Endothelial cell (in vitro differentiated cells): ENCODE measurements at regions not wholly inside any gene's neighbourhood (a gene's known extent, or its start where the extent isn't known, plus 50 kb on each side); places are given as distances from the start of the nearest gene placed in this dataset.

ENCODE experiments used
- DNase-seq: peaks from one replicate; pipeline ENCODE4 v3.0.0; 2021; ENCODE audit warnings: low spot score
- H3K27ac Mint-ChIP-seq: one replicate; pipeline ENCODE4 v1.8.0; 2021; ENCODE audit warnings: mixed read lengths, inconsistent platforms; ENCODE audit not compliant: unreplicated experiment
- H3K27me3 Mint-ChIP-seq: one replicate; pipeline ENCODE4 v1.8.0; 2021; ENCODE audit warnings: mild to moderate bottlenecking, moderate library complexity, mixed read lengths, inconsistent platforms; ENCODE audit not compliant: unreplicated experiment
- H3K36me3 Mint-ChIP-seq: one replicate; pipeline ENCODE4 v1.8.0; 2021; ENCODE audit warnings: mild to moderate bottlenecking, low read depth, mixed read lengths, inconsistent platforms; ENCODE audit not compliant: unreplicated experiment
- H3K4me1 Mint-ChIP-seq: one replicate; pipeline ENCODE4 v1.8.0; 2021; ENCODE audit warnings: mild to moderate bottlenecking, mixed read lengths, inconsistent platforms; ENCODE audit not compliant: unreplicated experiment
- H3K4me3 Mint-ChIP-seq: one replicate; pipeline ENCODE4 v1.8.0; 2021; ENCODE audit warnings: mild to moderate bottlenecking, mixed read lengths, inconsistent platforms; ENCODE audit not compliant: unreplicated experiment
- H3K9me3 Mint-ChIP-seq: one replicate; pipeline ENCODE4 v1.8.0; 2021; ENCODE audit warnings: mixed read lengths, inconsistent platforms; ENCODE audit not compliant: unreplicated experiment
- CTCF ChIP-seq: fragments of 200-600 bp; sonication (generic); IDR thresholded peaks from one replicate; pipeline ENCODE4 v1.5.0; 2021; ENCODE audit warnings: antibody characterized with exemption; ENCODE audit not compliant: unreplicated experiment

- DNase-seq, result no peak
- H3K27ac Mint-ChIP-seq, result no peak overlapping the region
- TF ChIP-seq CTCF, result no peak
- H3K27me3 Mint-ChIP-seq, result no peaks in the 10 kb centered on the region
- no peaks in the 10 kb centered on the region for H3K9me3 Mint-ChIP-seq
- H3K4me1 Mint-ChIP-seq, result no peaks in the 10 kb centered on the region
- H3K36me3 Mint-ChIP-seq, result no peaks in the 10 kb centered on the region
- H3K4me3 Mint-ChIP-seq, result no peak overlapping the region
Measured at GRCh38 chr6:112571488-112572270, 224.5 kb downstream of the RFPL4B start.

DNA sequence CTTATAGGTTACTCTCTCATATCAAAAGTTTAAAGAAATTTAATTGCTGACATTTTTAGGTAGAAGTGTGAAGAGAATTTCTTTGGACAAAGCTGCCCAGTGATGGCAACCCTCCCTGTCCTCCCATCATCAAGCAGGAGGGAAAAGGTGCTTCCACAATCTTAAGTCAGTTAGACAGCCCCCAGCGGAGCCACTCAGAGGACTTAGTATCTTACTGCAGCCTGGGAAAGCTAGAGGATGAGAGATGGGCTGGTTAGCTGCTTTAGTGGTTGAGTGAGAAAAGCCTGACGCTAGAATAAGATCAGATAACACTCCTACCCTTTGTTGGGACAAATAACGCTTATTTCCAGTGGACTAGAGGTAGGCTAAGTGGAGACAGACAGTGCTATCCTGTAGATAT lies 227.1 kb downstream of the RFPL4B start:
- TF ChIP-seq CTCF, result no peak
- Mint-ChIP-seq H3K27me3 (no peaks in the 10 kb centered on the region), H3K9me3 (no peaks in the 10 kb centered on the region), H3K36me3 (no peaks in the 10 kb centered on the region), H3K27ac (no peak overlapping the region), H3K4me3 (no peak overlapping the region), H3K4me1 (no peaks in the 10 kb centered on the region)
- no peak for DNase-seq

DNA sequence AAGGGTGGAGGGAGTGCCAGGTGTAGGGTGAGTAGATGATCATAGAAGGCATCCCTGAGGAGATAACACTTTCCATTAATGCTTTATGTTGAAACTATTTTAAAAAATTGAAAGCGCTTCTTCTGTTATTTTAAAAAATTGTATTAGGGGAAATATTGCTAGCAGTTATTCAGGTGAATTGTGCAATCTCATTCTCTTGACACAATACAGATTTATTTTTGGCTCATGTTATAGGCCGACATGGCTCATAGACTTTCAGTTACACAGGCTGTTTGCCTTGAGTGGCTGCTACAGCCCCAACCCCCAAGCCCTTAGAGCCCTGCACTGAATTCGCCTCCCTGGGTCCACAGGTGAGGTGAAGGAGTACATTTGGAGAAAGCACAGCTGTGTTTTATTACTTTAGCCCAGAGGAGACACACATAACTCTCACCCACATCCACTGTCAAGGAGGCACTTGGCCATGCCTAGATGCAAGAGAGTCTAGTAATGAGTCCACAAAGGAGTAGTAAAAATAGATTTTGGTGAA lies 228.2 kb downstream of the RFPL4B start:
- no peak overlapping the region for H3K27ac Mint-ChIP-seq
- no peak for TF ChIP-seq CTCF
- H3K4me3 Mint-ChIP-seq, result no peak overlapping the region
- no peaks in the 10 kb centered on the region for H3K9me3 Mint-ChIP-seq
- no peaks in the 10 kb centered on the region for H3K4me1 Mint-ChIP-seq
- no peaks in the 10 kb centered on the region for H3K36me3 Mint-ChIP-seq
- H3K27me3 Mint-ChIP-seq, result no peaks in the 10 kb centered on the region
- DNase-seq, result no peak

DNA sequence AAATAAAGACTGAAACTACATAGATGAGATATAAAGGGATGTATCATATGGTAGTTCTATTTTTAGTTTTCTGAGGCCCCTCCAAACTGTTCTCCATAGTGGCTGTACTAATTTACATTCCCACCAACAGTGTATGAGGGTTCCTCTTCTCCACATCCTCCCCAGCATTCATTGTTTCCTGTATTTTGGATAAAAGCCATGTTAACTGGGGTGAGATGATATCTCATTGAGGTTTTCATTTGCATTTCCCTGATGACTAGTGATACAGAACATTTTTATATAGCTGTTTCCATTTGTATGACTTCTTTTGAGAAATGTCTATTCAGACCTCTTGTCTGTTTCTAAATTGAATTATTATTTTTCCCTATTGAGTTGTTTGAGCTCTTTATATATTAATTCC lies 229.3 kb downstream of the RFPL4B start:
- no peak for TF ChIP-seq CTCF
- H3K4me3 Mint-ChIP-seq, result no peak overlapping the region
- H3K4me1 Mint-ChIP-seq, result no peaks in the 10 kb centered on the region
- no peak for DNase-seq
- H3K27me3 Mint-ChIP-seq, result no peaks in the 10 kb centered on the region
- H3K9me3 Mint-ChIP-seq, result no peaks in the 10 kb centered on the region
- no peaks in the 10 kb centered on the region for H3K36me3 Mint-ChIP-seq
- no peak overlapping the region for H3K27ac Mint-ChIP-seq

DNA sequence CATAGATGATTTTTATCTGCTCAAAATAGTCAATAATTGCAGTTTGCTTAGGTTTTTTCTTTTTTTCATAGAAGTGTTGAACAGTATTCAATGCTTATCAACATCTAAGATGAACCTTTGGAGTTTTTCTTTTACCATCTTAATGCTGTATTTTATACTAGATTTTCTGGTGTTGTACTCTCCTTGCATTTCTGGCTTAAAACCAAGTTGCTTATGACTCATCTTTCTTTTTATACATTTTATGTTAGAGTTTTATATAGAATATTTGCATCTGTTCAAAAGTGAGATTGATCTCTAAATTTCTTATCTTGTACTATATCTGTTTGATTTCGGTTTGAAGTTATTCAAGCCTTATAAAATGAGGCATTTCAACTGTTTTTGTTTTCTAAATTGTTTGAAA lies 232.5 kb downstream of the RFPL4B start:
- H3K4me1 Mint-ChIP-seq, result no peaks in the 10 kb centered on the region
- H3K36me3 Mint-ChIP-seq, result no peaks in the 10 kb centered on the region
- H3K27ac Mint-ChIP-seq, result no peak overlapping the region
- DNase-seq, result no peak
- no peak overlapping the region for H3K4me3 Mint-ChIP-seq
- no peak for TF ChIP-seq CTCF
- H3K27me3 Mint-ChIP-seq, result no peaks in the 10 kb centered on the region
- H3K9me3 Mint-ChIP-seq, result no peaks in the 10 kb centered on the region
